WTC11 (cell line): ENCODE measurements at regions not wholly inside any gene's neighbourhood (a gene's known extent, or its start where the extent isn't known, plus 50 kb on each side); places are given as distances from the start of the nearest gene placed in this dataset.
A peak's percentile ranks its signal among the peaks of the same experiment; 100 is the strongest.

ENCODE experiments used
- ATAC-seq: fragments of 200-7000 bp; cut with Tn5 transposase; 2 replicates; pipeline ENCODE4 v1.10.0; 2021; ENCODE audit warnings: mild to moderate bottlenecking, moderate library complexity
- CTCF ChIA-PET: fragments of 300-600 bp; sonication (Branson Sonifier 250); formaldehyde crosslinking; loops from one replicate; lab custom pipeline; 2021; ENCODE audit warnings: antibody characterized with exemption; lab: Charles Lee
- POLR2A ChIA-PET: fragments of 350-600 bp; sonication (Branson Sonifier 250); formaldehyde crosslinking; loops from one replicate; lab custom pipeline; 2021; ENCODE audit warnings: antibody characterized with exemption; lab: Charles Lee
- DNase-seq: peaks from one replicate; pipeline ENCODE4 v3.0.0; 2021; ENCODE audit warnings: low spot score
- H3K27ac Mint-ChIP-seq: 2 replicates; pipeline ENCODE4 v1.8.0; 2021; ENCODE audit warnings: mixed read lengths
- H3K27me3 Mint-ChIP-seq: 2 replicates; pipeline ENCODE4 v1.8.0; 2021; ENCODE audit warnings: low read depth, mild to moderate bottlenecking, moderate library complexity, mixed read lengths
- H3K36me3 Mint-ChIP-seq: 2 replicates; pipeline ENCODE4 v1.8.0; 2021; ENCODE audit warnings: mixed read lengths
- H3K4me1 Mint-ChIP-seq: 2 replicates; pipeline ENCODE4 v1.8.0; 2022; ENCODE audit warnings: mixed read lengths
- H3K4me3 Mint-ChIP-seq: 2 replicates; pipeline ENCODE4 v1.8.0; 2021; ENCODE audit warnings: mild to moderate bottlenecking, moderate library complexity, mixed read lengths
- H3K9me3 Mint-ChIP-seq: 2 replicates; pipeline ENCODE4 v1.8.0; 2021; ENCODE audit warnings: mixed read lengths
- AR ChIP-seq: fragments of 250-450 bp; sonication (Bioruptor Pico); IDR thresholded peaks from 2 replicates; pipeline ENCODE4 v1.9.0; 2021; ENCODE audit warnings: mild to moderate bottlenecking
- ELF4 ChIP-seq: sonication (generic); formaldehyde crosslinking; IDR thresholded peaks from 2 replicates; pipeline ENCODE4 v1.8.1; 2022; ENCODE audit warnings: low read depth, mild to moderate bottlenecking, moderate library complexity, missing genetic modification reagents
- FOXK1 ChIP-seq: sonication (generic); formaldehyde crosslinking; IDR thresholded peaks from 2 replicates; pipeline ENCODE4 v1.8.0; 2022; ENCODE audit warnings: mild to moderate bottlenecking, moderate library complexity, missing genetic modification reagents
- KAT7 ChIP-seq: sonication (generic); formaldehyde crosslinking; IDR thresholded peaks from 2 replicates; pipeline ENCODE4 v1.8.1; 2023; ENCODE audit warnings: missing genetic modification reagents, mild to moderate bottlenecking, borderline replicate concordance
- NFYB ChIP-seq: sonication (generic); formaldehyde crosslinking; conservative IDR thresholded peaks from 2 replicates; pipeline ENCODE4 v1.8.0; 2022; ENCODE audit warnings: low read depth, missing genetic modification reagents
- OVOL2 ChIP-seq: fragments of 250-450 bp; sonication (Bioruptor Pico); IDR thresholded peaks from 2 replicates; pipeline ENCODE4 v1.9.0; 2021; ENCODE audit warnings: mild to moderate bottlenecking, borderline replicate concordance
- PRRX2 ChIP-seq: fragments of 250-450 bp; sonication (Bioruptor Pico); IDR thresholded peaks from 2 replicates; pipeline ENCODE4 v1.8.0; 2021; ENCODE audit warnings: mild to moderate bottlenecking
- TCF7 ChIP-seq: sonication (generic); formaldehyde crosslinking; IDR thresholded peaks from 2 replicates; pipeline ENCODE4 v1.8.0; 2022; ENCODE audit warnings: mild to moderate bottlenecking, low read depth, missing genetic modification reagents, moderate library complexity
- TEAD4 ChIP-seq: sonication (generic); formaldehyde crosslinking; IDR thresholded peaks from 2 replicates; pipeline ENCODE4 v1.8.0; 2022; ENCODE audit warnings: mild to moderate bottlenecking, missing genetic modification reagents
- ZNF138 ChIP-seq: sonication (generic); formaldehyde crosslinking; conservative IDR thresholded peaks from 2 replicates; pipeline ENCODE4 v1.8.1; 2022; ENCODE audit warnings: mild to moderate bottlenecking, moderate library complexity, missing genetic modification reagents
- ZNF317 ChIP-seq: sonication (generic); formaldehyde crosslinking; IDR thresholded peaks from 2 replicates; pipeline ENCODE4 v1.8.1; 2023; ENCODE audit warnings: low read depth, mild to moderate bottlenecking, moderate library complexity, missing genetic modification reagents, borderline replicate concordance
- ZNF396 ChIP-seq: fragments of 250-450 bp; sonication (Bioruptor Pico); IDR thresholded peaks from 2 replicates; pipeline ENCODE4 v1.8.0; 2021; ENCODE audit warnings: mild to moderate bottlenecking, moderate library complexity, borderline replicate concordance
- ZNF671 ChIP-seq: fragments of 250-450 bp; sonication (Bioruptor Pico); IDR thresholded peaks from 2 replicates; pipeline ENCODE4 v1.8.0; 2021; ENCODE audit warnings: mild to moderate bottlenecking
- TF ChIP-seq, protein P1 (sequence below): sonication (generic); formaldehyde crosslinking; IDR thresholded peaks from 2 replicates; pipeline ENCODE4 v1.8.0; 2022; ENCODE audit warnings: mild to moderate bottlenecking, missing genetic modification reagents
- TF ChIP-seq, protein P2 (sequence below): sonication (generic); formaldehyde crosslinking; IDR thresholded peaks from 2 replicates; pipeline ENCODE4 v1.8.1; 2022; ENCODE audit warnings: mild to moderate bottlenecking, missing genetic modification reagents, moderate library complexity, borderline replicate concordance
- TF ChIP-seq, protein P3 (sequence below): sonication (generic); formaldehyde crosslinking; IDR thresholded peaks from 2 replicates; pipeline ENCODE4 v1.8.0; 2022; ENCODE audit warnings: mild to moderate bottlenecking, missing genetic modification reagents
- TF ChIP-seq, protein P4 (sequence below): sonication (generic); formaldehyde crosslinking; IDR thresholded peaks from 2 replicates; pipeline ENCODE4 v1.8.1; 2023; ENCODE audit warnings: mild to moderate bottlenecking, missing genetic modification reagents, moderate library complexity
- TF ChIP-seq, protein P5 (sequence below): sonication (generic); formaldehyde crosslinking; IDR thresholded peaks from 2 replicates; pipeline ENCODE4 v1.8.1; 2022; ENCODE audit warnings: low read depth, missing genetic modification reagents, borderline replicate concordance

GRCh38 chr14:45610318-45610717 lies 357.3 kb upstream of the MIS18BP1 start:
- TF ChIP-seq OVOL2 (CRISPR knock-in tag) (no peak), NFYB (no peak), ELF4 (CRISPR knock-in tag) (no peak), ZNF671 (no peak), ZNF396 (no peak), KAT7 (CRISPR knock-in tag) (no peak), FOXK1 (CRISPR knock-in tag) (no peak), TEAD4 (CRISPR knock-in tag) (no peak), PRRX2 (CRISPR knock-in tag) (no peak), TCF7 (no peak)
- TF ChIP-seq, protein P1, sequence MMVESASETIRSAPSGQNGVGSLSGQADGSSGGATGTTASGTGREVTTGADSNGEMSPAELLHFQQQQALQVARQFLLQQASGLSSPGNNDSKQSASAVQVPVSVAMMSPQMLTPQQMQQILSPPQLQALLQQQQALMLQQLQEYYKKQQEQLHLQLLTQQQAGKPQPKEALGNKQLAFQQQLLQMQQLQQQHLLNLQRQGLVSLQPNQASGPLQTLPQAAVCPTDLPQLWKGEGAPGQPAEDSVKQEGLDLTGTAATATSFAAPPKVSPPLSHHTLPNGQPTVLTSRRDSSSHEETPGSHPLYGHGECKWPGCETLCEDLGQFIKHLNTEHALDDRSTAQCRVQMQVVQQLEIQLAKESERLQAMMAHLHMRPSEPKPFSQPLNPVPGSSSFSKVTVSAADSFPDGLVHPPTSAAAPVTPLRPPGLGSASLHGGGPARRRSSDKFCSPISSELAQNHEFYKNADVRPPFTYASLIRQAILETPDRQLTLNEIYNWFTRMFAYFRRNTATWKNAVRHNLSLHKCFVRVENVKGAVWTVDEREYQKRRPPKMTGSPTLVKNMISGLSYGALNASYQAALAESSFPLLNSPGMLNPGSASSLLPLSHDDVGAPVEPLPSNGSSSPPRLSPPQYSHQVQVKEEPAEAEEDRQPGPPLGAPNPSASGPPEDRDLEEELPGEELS (CRISPR knock-in tag), result no peak
- TF ChIP-seq, protein P2, sequence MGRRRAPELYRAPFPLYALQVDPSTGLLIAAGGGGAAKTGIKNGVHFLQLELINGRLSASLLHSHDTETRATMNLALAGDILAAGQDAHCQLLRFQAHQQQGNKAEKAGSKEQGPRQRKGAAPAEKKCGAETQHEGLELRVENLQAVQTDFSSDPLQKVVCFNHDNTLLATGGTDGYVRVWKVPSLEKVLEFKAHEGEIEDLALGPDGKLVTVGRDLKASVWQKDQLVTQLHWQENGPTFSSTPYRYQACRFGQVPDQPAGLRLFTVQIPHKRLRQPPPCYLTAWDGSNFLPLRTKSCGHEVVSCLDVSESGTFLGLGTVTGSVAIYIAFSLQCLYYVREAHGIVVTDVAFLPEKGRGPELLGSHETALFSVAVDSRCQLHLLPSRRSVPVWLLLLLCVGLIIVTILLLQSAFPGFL (CRISPR knock-in tag), result no peak
- TF ChIP-seq, protein P3, sequence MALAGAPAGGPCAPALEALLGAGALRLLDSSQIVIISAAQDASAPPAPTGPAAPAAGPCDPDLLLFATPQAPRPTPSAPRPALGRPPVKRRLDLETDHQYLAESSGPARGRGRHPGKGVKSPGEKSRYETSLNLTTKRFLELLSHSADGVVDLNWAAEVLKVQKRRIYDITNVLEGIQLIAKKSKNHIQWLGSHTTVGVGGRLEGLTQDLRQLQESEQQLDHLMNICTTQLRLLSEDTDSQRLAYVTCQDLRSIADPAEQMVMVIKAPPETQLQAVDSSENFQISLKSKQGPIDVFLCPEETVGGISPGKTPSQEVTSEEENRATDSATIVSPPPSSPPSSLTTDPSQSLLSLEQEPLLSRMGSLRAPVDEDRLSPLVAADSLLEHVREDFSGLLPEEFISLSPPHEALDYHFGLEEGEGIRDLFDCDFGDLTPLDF (CRISPR knock-in tag), result no peak
- TF ChIP-seq, protein P4, sequence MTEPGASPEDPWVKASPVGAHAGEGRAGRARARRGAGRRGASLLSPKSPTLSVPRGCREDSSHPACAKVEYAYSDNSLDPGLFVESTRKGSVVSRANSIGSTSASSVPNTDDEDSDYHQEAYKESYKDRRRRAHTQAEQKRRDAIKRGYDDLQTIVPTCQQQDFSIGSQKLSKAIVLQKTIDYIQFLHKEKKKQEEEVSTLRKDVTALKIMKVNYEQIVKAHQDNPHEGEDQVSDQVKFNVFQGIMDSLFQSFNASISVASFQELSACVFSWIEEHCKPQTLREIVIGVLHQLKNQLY, result no peak
- TF ChIP-seq, protein P5, sequence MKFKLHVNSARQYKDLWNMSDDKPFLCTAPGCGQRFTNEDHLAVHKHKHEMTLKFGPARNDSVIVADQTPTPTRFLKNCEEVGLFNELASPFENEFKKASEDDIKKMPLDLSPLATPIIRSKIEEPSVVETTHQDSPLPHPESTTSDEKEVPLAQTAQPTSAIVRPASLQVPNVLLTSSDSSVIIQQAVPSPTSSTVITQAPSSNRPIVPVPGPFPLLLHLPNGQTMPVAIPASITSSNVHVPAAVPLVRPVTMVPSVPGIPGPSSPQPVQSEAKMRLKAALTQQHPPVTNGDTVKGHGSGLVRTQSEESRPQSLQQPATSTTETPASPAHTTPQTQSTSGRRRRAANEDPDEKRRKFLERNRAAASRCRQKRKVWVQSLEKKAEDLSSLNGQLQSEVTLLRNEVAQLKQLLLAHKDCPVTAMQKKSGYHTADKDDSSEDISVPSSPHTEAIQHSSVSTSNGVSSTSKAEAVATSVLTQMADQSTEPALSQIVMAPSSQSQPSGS (CRISPR knock-in tag), result no peak
- Mint-ChIP-seq H3K36me3 (no peaks in the 10 kb centered on the region), H3K4me3 (no peak overlapping the region), H3K4me1 (no peaks in the 10 kb centered on the region), H3K27ac (no peak overlapping the region), H3K27me3 (no peaks in the 10 kb centered on the region), H3K9me3 (no peaks in the 10 kb centered on the region; the same call in 1 of the 2 replicates)
- CTCF ChIA-PET, result interaction anchor here (1.1 kb wide), 1 partner anchor 55 kb away, joined by 3 read pairs; no protein-coding TSS in a partner anchor
- POLR2A ChIA-PET, result no interaction called here
- DNase-seq (no peak), ATAC-seq (peak; percentile 26; the same call in 1 of the 2 replicates)

- no peak for ATAC-seq
- Mint-ChIP-seq H3K9me3 (peaks cover 55% of the 10 kb centered on the region), H3K27ac (no peak overlapping the region), H3K36me3 (peaks cover 16% of the 10 kb centered on the region), H3K27me3 (no peaks in the 10 kb centered on the region), H3K4me3 (no peak overlapping the region), H3K4me1 (no peaks in the 10 kb centered on the region)
- DNase-seq, result no peak
- CTCF ChIA-PET, result no interaction called here
- no peak for TF ChIP-seq AR (CRISPR knock-in tag)
- TF ChIP-seq, protein P4, result no peak
- no peak for TF ChIP-seq ZNF317 (CRISPR knock-in tag)
- no peak for TF ChIP-seq ZNF138 (CRISPR knock-in tag)
- TF ChIP-seq, all 79 proteins: peak for 0
- POLR2A ChIA-PET, result no interaction called here
These were observed 334.1 kb upstream of the MIS18BP1 start for GRCh38 chr14:45587142-45587541.
